Tibial nerve (tissue), 4 donors: ENCODE measurements at regions not wholly inside any gene's neighbourhood (a gene's known extent, or its start where the extent isn't known, plus 50 kb on each side); places are given as distances from the start of the nearest gene placed in this dataset.

Experiments used
- EP300 ChIP-seq, 2 donors: sonication (generic); formaldehyde crosslinking; IDR thresholded peaks; one replicate each; pipeline ENCODE4 v1.6.1; 2017; ENCODE audit warnings: antibody characterized with exemption in 2 of 2, mild to moderate bottlenecking in 1 of 2
- POLR2A ChIP-seq, 2 donors: fragments of 450-650 bp; IDR thresholded peaks; one replicate each; pipeline ENCODE4 v1.6.1; 2017; ENCODE audit warnings: antibody characterized with exemption in 2 of 2, mild to moderate bottlenecking in 2 of 2, moderate library complexity in 2 of 2
- TF ChIP-seq, protein P1 (sequence below), 5 experiments: fragments of 200-600 bp in 3 of 5; fragments of 450-650 bp in 2 of 5; sonication (generic) in 3 of 5; IDR thresholded peaks; one replicate each; pipeline ENCODE4 v1.5.1; 2016 to 2019; ENCODE audit warnings: antibody characterized with exemption in 5 of 5, mild to moderate bottlenecking in 3 of 5, moderate library complexity in 2 of 5

DNA sequence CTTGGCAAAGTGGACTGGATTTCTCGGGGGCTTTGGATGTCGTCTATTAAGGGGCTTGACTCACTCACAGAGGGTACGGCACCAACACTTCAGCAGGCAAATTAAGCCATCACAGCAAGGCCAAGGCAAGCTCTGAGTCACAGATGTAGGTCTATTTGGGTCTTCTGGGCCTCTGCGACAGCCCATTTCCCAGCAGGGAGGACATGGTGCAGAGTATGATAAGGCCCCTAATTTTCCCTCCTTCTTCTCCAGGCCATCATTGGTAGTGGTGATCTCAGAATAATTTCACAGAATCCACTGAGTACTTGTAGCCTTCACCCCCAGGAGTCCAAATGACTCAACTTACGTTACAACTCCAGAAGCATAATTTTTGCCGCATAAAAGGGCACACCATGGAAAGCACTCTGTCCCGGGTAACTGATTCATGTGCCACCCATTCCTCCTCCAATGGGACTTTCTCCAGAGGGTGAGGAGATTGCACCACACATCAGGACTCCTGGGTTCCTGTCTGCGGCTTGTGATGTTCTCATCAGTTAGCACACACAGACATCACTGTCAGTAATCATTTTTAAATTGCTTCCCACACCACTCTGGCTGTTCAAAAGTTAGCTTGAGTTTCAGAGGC is 164.9 kb downstream of the TXNL1 start:
- TF ChIP-seq, protein P1, sequence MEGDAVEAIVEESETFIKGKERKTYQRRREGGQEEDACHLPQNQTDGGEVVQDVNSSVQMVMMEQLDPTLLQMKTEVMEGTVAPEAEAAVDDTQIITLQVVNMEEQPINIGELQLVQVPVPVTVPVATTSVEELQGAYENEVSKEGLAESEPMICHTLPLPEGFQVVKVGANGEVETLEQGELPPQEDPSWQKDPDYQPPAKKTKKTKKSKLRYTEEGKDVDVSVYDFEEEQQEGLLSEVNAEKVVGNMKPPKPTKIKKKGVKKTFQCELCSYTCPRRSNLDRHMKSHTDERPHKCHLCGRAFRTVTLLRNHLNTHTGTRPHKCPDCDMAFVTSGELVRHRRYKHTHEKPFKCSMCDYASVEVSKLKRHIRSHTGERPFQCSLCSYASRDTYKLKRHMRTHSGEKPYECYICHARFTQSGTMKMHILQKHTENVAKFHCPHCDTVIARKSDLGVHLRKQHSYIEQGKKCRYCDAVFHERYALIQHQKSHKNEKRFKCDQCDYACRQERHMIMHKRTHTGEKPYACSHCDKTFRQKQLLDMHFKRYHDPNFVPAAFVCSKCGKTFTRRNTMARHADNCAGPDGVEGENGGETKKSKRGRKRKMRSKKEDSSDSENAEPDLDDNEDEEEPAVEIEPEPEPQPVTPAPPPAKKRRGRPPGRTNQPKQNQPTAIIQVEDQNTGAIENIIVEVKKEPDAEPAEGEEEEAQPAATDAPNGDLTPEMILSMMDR (IDR thresholded peaks at IDR 0.05): no peak
- TF ChIP-seq POLR2A (IDR thresholded peaks at IDR 0.05) (no peak), EP300 (IDR thresholded peaks at IDR 0.05) (no peak)
